ENCODE measurements at regions not wholly inside any gene's neighbourhood (a gene's known extent, or its start where the extent isn't known, plus 50 kb on each side); places are given as distances from the start of the nearest gene placed in this dataset.

DNA sequence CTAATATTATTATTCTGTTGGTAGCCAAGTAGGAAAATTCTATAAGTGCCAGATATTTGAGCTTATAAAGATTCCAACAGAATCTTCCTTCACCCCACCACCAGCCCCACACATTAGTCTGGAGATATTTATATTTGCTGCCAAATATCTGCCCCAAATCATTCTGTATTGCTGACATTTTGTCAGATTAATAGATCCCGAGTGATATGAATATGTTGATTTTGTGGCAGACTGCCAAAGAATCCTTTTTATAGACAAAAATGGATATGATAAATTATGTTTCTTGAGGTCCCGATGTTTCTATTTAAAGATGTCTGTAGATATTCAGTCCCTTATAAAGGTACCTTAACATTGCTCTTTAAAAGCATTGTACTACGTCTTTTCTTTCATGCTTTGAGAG, 162.2 kb upstream of the KCNJ16 start:
- in situ Hi-C loops (cut with MboI; ENCODE audit: low pct_unique_long_range_greater_than_20kb, low sequenced_read_pairs), result no loop called here
- no peak for DNase-seq

- DNase-seq, result no peak
- in situ Hi-C loops (cut with MboI; ENCODE audit: low pct_unique_long_range_greater_than_20kb, low sequenced_read_pairs), result no loop called here
Observed at GRCh38 chr17:69913216-69913615, 161.8 kb upstream of the KCNJ16 start.

DNA sequence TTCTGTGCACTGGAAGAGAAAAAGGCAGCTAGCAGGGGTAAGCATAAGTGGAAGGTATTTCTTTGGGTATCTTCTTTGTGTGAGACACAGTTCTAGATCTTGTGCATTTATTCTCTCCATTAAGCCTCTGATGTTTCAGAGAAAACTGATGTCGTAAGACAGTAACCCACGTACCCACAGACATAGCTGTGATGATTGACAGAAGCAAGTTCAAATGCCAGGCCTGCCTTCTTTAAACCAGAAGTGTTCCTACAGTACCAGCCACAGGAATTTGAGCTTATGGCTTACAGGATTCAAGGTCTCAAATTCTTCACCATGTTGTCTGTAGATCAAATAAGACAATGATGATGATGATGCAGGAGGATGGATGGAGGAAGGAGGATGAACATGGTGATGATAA, 161.4 kb upstream of the KCNJ16 start:
- no peak for DNase-seq
- in situ Hi-C loops (cut with MboI; ENCODE audit: low pct_unique_long_range_greater_than_20kb, low sequenced_read_pairs), result no loop called here

- in situ Hi-C loops (cut with MboI; ENCODE audit: low pct_unique_long_range_greater_than_20kb, low sequenced_read_pairs), result no loop called here
- DNase-seq, result no peak
Observed at GRCh38 chr17:69914520-69914919, 160.5 kb upstream of the KCNJ16 start.

DNA sequence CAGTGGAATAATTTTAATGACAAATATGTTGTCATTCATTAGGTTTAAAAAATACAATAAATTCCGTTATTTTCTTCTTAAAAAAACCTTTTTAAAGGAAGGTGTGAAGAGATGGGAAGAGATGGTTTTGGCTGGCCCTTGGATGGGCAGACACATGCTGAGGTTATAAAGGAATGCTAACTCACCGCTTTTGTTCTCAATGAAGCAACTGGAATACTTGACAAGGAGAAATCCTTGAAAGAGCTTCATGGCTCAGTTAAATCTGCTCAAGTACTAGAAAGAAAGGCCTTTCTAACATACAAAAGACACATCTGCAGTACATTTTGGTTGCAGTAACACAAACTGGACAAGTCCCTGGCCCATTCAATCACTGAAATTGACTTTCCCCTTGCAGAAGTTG, 158.3 kb upstream of the KCNJ16 start:
- in situ Hi-C loops (cut with MboI; ENCODE audit: low pct_unique_long_range_greater_than_20kb, low sequenced_read_pairs), result no loop called here
- no peak for DNase-seq

GRCh38 chr17:69918164-69918563, 156.9 kb upstream of the KCNJ16 start:
- in situ Hi-C loops (cut with MboI; ENCODE audit: low pct_unique_long_range_greater_than_20kb, low sequenced_read_pairs), result no loop called here

DNA sequence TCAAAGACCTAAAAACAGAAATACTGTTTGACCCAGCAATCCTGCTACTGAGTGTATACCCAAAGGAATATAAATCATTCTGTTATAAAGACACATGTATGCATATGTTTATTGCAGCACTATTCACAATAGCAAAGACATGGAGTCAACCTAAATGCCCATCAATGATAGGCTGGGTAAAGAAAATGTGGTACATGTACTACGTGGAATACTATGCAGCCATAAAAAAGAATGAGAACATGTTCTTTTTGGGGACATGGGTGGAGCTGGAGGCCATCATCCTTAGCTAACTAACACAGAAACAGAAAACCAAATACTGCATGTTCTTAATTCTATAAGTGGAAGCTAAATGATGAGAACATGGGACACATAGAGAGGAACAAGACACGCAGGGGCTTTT, 155.2 kb upstream of the KCNJ16 start:
- no peak for DNase-seq
- in situ Hi-C loops (cut with MboI; ENCODE audit: low pct_unique_long_range_greater_than_20kb, low sequenced_read_pairs), result no loop called here

More at GRCh38 chr17:69918164-69918563, 156.9 kb upstream of the KCNJ16 start:
- DNase-seq, result no peak

DNA sequence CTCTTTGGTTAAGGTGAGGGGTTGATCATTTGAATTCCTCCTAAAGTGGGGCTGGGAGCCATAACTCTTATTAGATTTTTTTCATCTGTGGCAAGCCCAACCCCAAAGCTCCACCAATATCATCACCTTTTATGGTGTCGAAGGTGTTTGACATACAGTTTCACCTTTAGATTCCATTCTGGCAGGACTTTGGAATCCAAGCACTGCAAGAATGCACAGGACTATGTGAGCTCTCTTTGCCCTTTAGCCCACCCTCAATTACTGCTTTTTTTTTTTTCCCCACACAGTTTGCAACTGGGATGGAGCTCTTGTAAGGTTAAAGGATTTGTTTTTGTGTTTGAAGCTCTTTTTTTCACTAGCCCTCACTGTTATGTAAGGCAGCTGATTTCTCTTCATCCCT, 154.0 kb upstream of the KCNJ16 start:
- in situ Hi-C loops (cut with MboI; ENCODE audit: low pct_unique_long_range_greater_than_20kb, low sequenced_read_pairs), result no loop called here
- DNase-seq, result no peak

- no peak for DNase-seq
- in situ Hi-C loops (cut with MboI; ENCODE audit: low pct_unique_long_range_greater_than_20kb, low sequenced_read_pairs), result no loop called here
Observed at GRCh38 chr17:69928611-69929010, 146.4 kb upstream of the KCNJ16 start.

- no peak for DNase-seq
- in situ Hi-C loops (cut with MboI; ENCODE audit: low pct_unique_long_range_greater_than_20kb, low sequenced_read_pairs), result no loop called here
Observed at GRCh38 chr17:69936996-69937395, 138.0 kb upstream of the KCNJ16 start.

- in situ Hi-C loops (cut with MboI; ENCODE audit: low pct_unique_long_range_greater_than_20kb, low sequenced_read_pairs), result no loop called here
- no peak for DNase-seq
Observed at GRCh38 chr17:69943058-69943457, 132.0 kb upstream of the KCNJ16 start.

DNA sequence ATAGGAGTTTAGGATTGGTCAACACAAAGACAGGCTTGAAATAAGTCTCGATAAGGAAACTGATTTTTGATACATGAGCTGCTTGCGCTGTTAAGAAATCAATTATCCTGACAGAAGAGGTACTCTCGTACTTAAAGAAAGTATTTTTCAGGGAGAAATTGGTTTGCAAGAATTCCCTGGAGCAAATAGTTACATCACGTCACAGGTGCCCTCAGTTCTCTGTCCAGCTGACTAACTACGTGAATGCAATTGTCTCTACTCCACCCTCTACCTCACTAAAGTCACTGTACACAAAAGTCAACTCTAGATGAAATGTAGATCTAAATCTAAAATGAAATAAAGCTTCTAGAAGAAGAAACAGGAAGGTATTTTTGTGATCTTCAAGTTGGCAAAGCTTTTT, 130.6 kb upstream of the KCNJ16 start:
- DNase-seq, result no peak
- in situ Hi-C loops (cut with MboI; ENCODE audit: low pct_unique_long_range_greater_than_20kb, low sequenced_read_pairs), result no loop called here

GRCh38 chr17:69945698-69946185, 129.3 kb upstream of the KCNJ16 start:
- DNase-seq, result no peak
- in situ Hi-C loops (cut with MboI; ENCODE audit: low pct_unique_long_range_greater_than_20kb, low sequenced_read_pairs), result no loop called here

- in situ Hi-C loops (cut with MboI; ENCODE audit: low pct_unique_long_range_greater_than_20kb, low sequenced_read_pairs), result no loop called here
- no peak for DNase-seq
Observed at GRCh38 chr17:69947027-69947759, 127.8 kb upstream of the KCNJ16 start.

DNA sequence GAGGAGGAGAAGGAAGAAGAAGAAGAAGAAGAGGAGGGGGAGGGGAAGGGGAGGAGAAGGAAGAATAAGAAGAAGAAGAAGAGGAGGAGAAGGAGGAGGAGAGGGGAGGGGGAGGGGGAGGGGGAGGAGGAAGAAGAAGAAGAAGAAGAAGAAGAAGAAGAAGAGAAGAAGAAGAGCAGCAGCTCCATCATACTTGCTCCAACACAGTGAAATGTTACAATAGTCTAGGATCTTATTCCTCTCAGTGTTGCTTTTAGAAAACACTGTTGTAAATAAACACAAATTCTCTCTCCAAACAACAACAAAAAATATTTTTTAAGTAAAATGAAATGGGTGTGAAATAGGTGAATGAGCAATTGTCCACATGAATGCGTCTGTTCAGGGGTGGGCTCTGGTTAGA, 126.6 kb upstream of the KCNJ16 start:
- DNase-seq, result no peak
- in situ Hi-C loops (cut with MboI; ENCODE audit: low pct_unique_long_range_greater_than_20kb, low sequenced_read_pairs), result no loop called here

- no peak for DNase-seq
- in situ Hi-C loops (cut with MboI; ENCODE audit: low pct_unique_long_range_greater_than_20kb, low sequenced_read_pairs), result no loop called here
Observed at GRCh38 chr17:69949496-69949895, 125.5 kb upstream of the KCNJ16 start.

GRCh38 chr17:69949973-69950695, 124.9 kb upstream of the KCNJ16 start:
- in situ Hi-C loops (cut with MboI; ENCODE audit: low pct_unique_long_range_greater_than_20kb, low sequenced_read_pairs), result no loop called here
- DNase-seq, result no peak

DNA sequence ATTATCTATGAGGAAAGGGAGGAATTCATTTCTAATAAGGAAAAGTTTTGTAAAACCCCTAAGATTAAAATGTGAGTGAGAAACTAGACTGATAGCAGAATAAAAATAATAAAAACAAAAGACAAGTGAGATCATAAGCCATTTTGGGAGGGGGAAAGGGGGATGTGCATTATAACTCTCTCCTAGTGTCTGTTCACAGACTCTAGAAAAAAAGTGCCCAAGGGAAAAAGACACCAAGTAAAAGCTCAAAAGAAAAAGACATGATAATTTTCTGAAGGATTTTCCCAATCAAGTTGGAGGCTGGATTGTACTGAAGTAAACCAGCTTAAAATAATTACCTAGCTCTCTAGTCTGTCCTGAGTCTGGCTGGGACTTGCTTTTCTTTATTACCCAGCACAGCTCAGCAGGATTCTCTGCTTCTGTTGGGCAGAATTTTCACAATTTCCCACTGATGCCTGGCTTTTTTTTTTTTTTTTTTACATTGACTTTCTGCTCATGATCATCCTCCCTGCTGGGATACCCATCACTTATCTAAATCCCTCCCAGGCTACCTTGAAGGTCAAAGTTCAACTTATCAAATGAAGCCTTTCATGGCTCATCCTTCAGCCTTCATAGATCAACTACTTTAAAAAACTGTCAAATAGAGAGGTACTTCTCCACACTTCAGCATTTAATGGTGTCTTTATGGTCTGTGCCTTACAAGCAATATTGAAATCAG, 124.2 kb upstream of the KCNJ16 start:
- DNase-seq, result no peak
- in situ Hi-C loops (cut with MboI; ENCODE audit: low pct_unique_long_range_greater_than_20kb, low sequenced_read_pairs), result no loop called here

DNA sequence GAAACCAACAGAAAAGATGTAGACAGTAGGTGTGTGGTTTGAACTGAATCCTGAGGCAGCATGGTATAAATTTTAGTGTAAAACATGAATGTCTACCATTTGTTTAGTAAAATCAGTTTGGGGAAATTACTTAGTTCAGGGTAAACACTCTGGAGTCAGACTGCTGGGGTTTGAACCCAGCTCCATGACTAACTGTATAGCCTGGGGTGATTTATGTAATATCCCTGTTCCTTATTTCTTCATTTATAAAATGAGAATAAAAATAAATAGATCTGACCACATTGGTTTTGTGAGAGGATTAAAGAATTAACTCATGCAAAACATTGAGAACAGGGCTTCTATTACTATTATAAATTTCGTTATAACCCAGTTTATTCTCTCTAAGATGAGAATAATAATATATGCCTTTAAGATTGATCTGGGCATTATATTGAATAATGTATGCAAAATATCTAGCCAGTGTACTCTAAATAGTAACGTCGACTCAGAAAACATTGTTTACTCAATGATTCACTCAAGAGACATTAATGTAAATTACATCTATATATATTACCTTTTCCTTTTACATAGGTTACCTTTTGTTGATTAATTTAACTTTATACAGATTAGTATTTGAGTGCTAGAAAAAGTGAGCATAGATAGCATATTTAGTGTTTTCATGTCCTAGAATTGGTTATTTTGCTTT, 120.6 kb upstream of the KCNJ16 start:
- in situ Hi-C loops (cut with MboI; ENCODE audit: low pct_unique_long_range_greater_than_20kb, low sequenced_read_pairs), result no loop called here
- no peak for DNase-seq

DNA sequence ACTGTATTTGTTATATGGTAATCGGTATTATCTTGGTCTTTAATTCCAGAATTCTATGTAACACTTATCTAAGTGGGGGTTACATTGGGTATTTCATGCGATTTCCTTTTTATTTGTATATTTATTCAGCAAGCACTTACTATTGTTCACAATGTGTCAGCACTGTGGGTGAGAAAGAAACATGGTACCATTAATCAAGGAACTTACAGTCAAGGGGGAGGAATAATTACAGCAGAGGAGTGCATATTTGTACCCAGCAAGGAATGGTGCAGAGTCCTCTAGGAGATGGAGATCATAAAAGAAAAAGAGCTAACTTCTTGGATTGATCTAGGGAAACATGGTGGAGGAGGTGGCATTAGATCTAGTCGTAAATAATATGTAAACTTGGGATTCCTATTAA, 117.0 kb upstream of the KCNJ16 start:
- no peak for DNase-seq
- in situ Hi-C loops (cut with MboI; ENCODE audit: low pct_unique_long_range_greater_than_20kb, low sequenced_read_pairs), result no loop called here
